Activated CD8-positive, alpha-beta memory T cell treated with anti-CD3 and anti-CD28 coated beads for 48 hours (primary cell): ENCODE measurements at regions not wholly inside any gene's neighbourhood (a gene's known extent, or its start where the extent isn't known, plus 50 kb on each side); places are given as distances from the start of the nearest gene placed in this dataset.

Experiments
- DNase-seq, 3 experiments: peaks; one replicate each; pipeline ENCODE4 v3.0.0-alpha.2; 2020; ENCODE audit warnings: low read depth in 2 of 3, low spot score in 2 of 3

DNA sequence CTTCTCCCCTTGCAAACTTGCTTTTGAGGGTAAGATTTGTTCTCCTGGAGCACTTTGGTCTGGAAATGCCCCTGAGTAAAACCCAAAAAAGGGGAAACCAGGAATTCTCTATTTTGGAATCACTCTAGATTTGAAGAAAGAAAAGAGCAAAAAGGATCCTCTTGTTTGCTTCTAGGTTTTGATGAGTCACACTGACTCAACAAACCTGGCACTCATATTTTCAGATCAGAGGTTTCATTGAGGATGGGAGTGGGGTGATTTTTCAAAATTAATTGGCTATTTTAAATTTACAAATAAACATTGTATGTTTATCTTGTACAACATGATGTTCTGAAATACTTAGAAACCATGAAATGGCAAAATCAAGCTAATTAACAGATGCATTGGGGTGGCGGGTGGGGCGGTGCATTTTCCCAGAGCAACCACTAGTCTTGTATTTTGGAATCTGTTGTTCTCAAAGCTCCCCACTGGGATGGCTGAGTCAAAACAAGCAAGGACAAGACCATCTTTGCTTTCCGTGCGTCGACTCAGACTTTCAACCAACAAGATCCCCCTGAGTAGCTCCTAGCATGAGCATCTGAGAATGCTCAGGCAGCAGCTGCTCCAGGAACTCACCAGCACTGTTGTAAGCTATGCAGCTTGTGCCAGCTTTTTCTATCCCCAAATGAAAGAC lies 451.4 kb downstream of the WDR72 start:
- DNase-seq: no peak

- DNase-seq: no peak
Measured at GRCh38 chr15:53305554-53305953, 453.9 kb downstream of the WDR72 start.

- DNase-seq: no peak
Measured at GRCh38 chr15:53305101-53305500, 454.4 kb downstream of the WDR72 start.

GRCh38 chr15:53297828-53298227 lies 461.6 kb downstream of the WDR72 start:
- no peak for DNase-seq

DNA sequence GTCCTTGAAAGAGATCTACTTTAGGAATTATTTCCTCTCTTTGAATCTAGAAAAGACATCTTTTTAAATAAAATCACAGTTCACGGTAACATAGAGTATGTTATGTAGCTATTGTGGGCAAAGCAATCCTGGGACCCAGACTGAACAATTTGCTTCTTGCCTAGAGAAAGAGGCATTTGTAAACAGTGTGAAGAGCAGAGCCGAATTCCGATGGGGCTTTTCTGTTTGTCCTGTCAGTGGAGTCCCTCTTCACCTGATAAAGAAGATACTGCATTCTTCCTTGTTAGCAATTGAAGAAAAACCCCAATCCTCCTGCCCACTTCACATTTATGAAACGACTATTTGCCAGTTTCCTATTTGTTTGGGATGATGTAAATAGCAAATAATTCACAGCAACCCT lies 462.9 kb downstream of the WDR72 start:
- no peak for DNase-seq

- no peak for DNase-seq
Measured at GRCh38 chr15:53295574-53295973, 463.9 kb downstream of the WDR72 start.

DNA sequence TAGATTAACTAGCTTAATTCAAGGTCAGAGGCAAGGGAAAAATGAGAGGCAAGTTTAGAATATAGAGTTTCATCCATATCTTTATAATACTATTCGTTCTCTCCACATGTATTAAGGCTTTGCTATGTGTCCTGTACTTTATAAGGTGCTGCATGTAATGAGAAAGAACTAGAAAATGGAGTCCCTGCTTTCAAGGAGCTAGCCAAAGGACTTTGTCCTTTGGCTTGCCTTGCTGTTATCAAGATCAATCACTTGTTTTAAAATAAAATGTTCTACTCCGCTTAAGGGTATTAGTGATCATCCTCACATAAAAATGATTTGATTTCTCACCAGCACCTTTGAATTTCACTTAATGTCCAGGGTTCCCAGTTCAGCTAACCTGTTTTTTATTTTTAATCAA lies 470.9 kb downstream of the WDR72 start:
- DNase-seq: no peak

- no peak for DNase-seq
Measured at GRCh38 chr15:53274630-53275029, 484.5 kb upstream of the ONECUT1 start.

GRCh38 chr15:53272116-53272515 lies 482.0 kb upstream of the ONECUT1 start:
- DNase-seq: no peak

DNA sequence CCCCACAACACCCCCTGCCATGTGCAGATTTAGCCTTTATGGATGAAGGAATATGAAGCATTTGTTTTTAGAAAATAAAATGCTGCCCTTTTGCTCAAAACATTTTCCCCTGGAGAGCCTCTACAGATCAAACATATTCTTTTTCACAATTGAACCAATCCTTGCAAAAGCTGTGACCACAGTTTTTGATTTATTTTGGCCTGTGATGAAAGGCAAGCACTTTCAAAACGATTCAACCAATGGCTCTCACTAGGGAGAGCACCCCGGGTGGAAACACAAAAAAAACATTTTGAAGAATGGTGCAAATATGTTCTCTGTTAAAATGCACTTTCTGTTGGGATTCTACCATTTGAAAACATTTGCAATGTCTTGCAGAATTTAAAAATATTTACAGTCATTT lies 476.0 kb upstream of the ONECUT1 start:
- no peak for DNase-seq

DNA sequence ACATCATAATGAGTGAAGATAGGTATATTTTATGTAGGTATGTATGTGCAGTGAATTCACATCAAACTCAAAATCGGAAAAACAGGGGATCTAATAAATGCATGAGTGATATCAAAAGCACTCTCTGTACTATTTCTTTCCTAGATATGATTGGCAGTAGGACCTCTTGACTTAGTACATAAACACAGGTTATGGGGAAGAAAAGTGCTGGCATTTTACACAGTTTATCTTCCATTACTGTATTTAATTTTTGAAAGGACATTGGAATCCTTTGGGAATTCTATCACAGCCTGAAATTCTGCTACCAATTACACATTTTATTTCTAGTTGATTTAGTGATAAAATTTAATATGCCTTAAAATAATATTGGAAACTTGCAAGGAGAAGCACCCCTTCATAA lies 470.5 kb upstream of the ONECUT1 start:
- DNase-seq: no peak

- no peak for DNase-seq
Measured at GRCh38 chr15:53256457-53256856, 466.3 kb upstream of the ONECUT1 start.

GRCh38 chr15:53256043-53256442 lies 465.9 kb upstream of the ONECUT1 start:
- DNase-seq: no peak

GRCh38 chr15:53251996-53252395 lies 461.9 kb upstream of the ONECUT1 start:
- DNase-seq: no peak

GRCh38 chr15:53251523-53251922 lies 461.4 kb upstream of the ONECUT1 start:
- no peak for DNase-seq

GRCh38 chr15:53247041-53247708 lies 457.0 kb upstream of the ONECUT1 start:
- no peak for DNase-seq

DNA sequence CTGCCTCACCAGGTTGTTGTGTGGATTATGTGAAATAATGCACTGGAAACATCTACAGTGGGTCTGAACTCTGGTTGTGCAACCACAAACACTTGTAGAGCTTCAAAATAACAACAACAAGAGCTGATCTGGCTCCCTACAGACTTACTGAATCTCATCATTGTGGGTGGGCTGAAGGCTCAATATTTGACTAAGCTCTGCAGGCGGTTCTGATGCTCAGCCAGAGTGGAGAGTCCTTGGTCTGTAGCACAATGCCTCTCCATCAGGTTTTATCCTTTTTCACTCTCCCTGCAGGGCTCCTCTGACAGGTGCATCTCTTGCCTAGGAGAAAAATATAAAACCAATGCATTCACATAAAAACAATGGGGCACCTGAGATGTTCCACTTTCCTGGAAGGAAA lies 456.3 kb upstream of the ONECUT1 start:
- DNase-seq: no peak

DNA sequence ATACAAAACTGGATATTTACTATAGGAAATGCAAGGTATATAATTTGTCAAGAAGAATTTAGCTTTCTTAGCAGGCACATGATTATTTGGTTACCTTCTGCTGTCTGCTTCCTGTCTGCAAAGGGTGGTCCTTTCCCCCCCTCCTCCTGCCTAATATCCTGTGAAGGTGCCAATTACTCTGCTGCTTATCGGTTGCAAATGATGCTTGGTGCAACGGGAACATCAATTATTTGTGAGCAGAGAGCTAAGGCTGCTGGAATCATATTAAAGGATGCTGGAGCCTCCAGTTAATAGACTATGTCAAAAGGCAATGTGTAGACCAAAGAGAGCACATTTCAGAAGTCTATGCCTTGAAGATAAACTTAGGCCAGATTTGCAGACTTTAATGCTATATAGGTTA lies 443.7 kb upstream of the ONECUT1 start:
- no peak for DNase-seq

DNA sequence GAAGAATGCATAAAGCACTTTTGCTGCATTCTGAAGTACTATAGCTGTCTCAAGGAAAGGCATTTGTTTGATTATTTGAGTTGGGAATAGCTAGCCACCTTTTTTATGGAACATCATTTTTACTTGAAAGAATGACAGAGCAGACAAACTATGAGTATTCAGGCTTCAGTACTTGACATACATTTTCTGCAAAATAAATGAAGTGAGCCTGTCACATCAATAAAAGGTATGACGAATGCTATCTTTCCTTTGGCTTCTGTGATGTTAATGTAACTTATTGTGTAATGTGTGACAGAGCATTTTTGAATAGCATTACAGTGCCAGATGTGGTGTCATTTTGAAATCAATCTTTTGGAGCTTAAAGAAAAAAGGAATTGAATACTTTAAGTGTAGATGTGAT lies 440.3 kb upstream of the ONECUT1 start:
- DNase-seq: no peak

- no peak for DNase-seq
Measured at GRCh38 chr15:53226559-53226958, 436.4 kb upstream of the ONECUT1 start.

DNA sequence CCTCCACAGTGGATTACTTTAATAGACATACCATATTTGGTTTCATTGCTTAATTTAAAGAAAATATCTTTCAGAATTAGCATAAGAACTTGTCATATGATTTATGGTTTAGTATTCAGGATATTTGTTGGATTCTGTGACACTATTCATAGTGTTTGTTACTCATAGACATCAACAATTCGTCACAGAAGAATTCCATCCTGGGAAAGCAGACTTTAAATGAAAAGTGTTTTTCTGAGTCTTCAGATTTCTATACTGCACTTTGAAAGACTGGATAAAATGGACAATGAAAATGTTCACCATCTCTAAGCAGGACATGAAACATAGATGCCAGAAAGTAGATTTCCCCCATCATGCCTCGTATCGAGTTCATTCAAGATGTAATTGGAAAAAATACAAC lies 435.6 kb upstream of the ONECUT1 start:
- DNase-seq: no peak

DNA sequence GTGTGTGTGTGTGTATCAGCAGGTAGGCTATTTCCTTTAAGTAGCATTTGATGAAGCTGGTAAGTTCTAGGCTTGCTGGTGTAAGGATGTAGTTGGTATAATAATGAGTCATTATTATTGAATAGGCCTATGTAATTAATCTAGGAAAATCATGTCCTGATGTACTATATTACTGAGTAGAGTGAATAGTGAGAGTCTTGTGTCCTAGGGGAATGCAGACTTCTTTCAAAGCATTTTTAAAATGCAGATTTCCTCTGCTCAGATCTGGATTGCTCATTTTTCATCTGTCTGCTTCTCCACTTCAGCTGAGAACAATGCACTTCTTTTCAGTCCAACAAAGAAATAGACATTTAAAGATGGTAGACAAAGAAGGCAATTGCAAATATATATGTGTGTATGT lies 434.2 kb upstream of the ONECUT1 start:
- DNase-seq: no peak

DNA sequence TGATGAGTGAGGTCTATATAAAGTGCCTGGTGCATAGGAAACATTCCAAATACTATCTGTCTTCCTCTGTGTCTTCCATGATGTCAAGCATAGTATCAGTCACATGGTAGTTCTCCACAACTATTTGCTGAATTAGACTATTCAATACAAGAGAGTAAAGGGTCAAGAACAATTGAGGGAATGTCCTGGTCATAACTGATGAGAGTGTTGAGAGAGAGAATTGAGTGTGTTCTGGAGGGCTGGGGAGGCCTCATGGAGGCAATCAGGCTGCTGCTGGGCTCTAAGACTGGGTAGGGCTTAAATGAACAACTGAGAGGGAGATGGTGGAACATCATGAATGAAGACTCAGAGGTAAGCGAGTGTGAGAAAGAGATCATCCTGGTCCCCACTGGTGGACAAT lies 433.7 kb upstream of the ONECUT1 start:
- DNase-seq: no peak
